HG03457 (cell line): ENCODE measurements at regions not wholly inside any gene's neighbourhood (a gene's known extent, or its start where the extent isn't known, plus 50 kb on each side); places are given as distances from the start of the nearest gene placed in this dataset.

ENCODE experiments used
- ATAC-seq: cut with Tn5 transposase; IDR thresholded peaks from one replicate; pipeline ENCODE4 v1.9.1; 2021; ENCODE audit warnings: moderate number of reproducible peaks; ENCODE audit not compliant: unreplicated experiment

- ATAC-seq: no peak
Measured at GRCh38 chr13:33692531-33692930, 125.4 kb upstream of the RFC3 start.

DNA sequence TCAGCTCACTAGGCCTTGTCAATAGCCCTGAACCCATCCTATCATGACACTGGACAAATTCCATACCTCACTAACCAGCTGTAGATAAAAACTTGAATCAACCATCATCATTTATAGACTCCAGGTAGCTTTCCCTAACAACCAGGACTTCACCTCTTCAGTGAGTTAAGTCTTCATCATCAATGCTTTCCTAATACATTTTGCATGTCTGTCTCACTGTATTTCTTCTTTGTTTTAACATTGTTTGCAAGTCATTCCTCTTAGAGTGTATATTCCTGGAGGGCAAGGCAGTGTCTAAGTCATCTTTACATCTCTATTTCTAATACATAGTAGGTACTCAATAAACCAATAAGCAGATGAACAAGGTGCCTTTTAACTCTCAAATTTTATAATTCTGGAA, 123.4 kb upstream of the RFC3 start:
- no peak for ATAC-seq

DNA sequence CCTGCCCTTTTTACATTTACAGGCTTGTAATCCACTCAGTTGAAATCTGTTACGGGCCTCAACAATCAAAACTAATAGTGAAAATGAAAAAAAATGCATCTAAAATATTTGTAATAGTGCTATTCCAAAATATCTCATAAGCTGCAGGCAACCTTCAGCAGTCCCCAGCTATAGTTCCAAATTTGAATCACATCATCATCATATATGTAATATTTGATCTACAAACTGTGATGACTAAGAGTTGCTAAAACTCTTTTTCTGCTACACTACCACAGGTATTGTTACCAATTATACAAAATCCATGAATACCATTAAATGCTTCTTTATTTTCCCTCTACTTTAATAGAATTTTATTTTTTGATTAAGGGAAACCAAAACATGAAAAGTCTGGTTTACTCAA, 121.4 kb upstream of the RFC3 start:
- no peak for ATAC-seq

DNA sequence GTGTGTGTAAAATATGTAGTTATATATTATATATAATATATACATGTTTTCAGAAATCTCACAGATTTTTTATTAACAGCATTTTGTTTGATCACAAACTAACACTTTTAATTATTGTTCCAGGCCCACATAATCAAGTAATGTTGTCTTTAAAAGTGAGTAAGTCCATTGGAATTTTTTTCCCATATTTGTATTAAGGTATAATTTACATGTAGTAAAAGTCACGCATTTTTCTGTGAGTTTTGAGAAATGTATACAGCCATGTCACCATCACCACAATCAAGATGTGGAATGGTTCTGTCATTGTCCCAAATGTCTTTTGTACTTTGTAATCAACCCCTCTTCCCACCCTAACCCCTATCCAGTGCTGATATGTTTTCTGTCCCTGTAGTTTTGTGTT, 120.0 kb upstream of the RFC3 start:
- no peak for ATAC-seq

DNA sequence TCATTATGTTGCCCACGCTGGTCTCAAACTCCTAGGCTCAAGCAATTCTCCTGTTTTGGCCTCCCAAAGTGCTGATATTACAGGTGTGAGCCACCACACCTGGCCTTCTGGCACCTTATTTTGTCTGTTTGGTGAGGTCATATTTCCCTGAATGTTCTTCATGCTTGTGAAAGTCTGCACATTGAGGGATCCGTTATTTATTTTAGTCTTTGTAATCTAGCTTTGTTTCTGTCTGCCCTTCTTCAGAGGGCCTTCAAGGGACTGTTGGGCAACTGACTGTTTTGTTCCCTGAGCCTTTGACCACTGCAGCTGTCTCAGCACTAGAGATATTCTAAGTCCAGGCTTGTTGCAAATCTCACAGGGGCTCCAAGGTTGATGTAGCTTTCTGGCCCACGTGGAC, 110.5 kb upstream of the RFC3 start:
- no peak for ATAC-seq

DNA sequence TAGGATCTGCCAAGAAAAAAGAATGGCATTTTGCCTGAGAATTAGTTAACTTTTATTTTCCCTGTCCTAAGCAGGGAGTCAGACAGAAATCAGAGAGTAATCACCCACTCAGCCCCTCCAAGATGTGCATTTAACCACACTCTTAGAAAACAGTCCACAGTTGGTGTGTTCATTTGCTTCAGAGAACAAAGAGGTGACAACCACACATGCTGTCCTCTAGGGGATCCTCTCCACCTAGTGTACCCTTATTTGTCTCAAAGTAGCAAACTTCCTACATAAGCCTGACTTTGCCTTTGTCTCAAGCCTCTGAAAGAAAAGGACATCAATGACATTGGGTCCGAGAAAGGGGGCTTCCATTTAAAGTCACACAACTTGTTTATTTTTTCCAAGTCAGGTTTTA, 107.0 kb upstream of the RFC3 start:
- no peak for ATAC-seq

- ATAC-seq: no peak
Measured at GRCh38 chr13:33711436-33711835, 106.5 kb upstream of the RFC3 start.

DNA sequence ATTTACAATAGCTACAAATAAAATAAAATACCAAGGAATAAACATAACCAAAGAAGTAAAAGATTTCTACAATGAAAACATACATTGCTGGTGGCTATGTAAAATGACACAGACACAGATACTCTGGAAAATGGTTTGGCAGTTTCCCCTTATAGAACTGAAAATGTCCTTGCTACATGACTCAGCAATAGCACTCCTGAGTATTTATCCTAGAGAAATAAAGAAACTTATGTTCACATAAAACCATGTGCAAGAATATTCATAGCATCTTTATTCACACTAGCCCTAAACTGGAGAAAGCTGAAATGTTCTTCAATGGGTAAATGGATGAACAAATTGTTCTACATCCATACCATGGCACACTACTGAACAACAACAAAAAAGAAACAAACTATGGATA, 100.2 kb upstream of the RFC3 start:
- no peak for ATAC-seq

DNA sequence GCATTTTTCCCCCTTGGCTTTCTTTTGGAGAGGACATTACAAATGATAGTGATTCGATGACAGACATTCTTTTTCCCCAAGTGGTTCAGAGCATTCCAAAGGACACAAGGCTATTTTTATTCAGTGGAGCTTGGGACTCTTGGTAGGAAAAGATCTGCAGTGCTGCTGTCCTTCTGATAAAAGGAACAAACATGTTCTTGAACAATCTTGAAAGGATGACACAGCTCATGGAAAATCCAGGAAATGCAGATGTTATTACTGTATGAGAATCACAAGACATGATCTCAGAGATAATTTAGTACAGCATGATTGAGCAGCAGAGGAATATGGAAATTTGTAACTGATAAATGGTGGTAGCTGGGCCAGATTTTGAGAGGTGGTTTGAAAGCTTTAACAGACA, 96.2 kb upstream of the RFC3 start:
- no peak for ATAC-seq

DNA sequence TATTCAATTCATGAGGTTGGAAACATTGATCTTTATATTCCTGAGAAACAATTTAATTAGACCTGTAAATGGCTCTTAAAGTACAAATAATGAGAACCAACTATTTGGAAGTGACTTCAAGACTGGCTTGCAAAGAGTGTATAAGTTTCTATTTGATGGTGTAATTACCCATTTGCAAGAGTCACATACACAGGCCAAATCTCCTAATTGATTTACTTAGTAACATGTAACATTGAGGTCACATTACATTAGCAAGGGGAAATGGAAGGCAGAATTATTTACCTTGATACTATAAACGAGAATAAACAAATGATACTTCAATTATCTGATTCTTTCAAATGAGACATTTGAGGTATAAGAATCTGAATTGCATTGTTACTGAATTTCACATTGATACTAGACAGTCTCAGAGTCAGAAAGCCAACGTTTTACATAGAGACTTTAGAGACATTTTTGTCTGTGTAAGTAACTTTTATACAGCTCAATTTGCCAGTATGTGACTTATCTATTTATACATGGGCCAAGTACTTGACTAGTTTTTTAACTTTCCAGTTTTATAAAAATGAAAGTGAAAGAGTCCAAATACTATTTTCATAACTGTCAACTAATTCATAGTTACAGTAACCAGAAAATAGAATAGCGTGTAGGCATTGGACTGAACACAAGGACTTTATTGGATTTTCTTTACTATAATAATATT, 95.6 kb upstream of the RFC3 start:
- no peak for ATAC-seq

GRCh38 chr13:33723365-33723764, 94.6 kb upstream of the RFC3 start:
- no peak for ATAC-seq

- ATAC-seq: peak; percentile 57
Measured at GRCh38 chr13:33723772-33724435, 94.0 kb upstream of the RFC3 start.

GRCh38 chr13:33725340-33725739, 92.6 kb upstream of the RFC3 start:
- ATAC-seq: no peak

DNA sequence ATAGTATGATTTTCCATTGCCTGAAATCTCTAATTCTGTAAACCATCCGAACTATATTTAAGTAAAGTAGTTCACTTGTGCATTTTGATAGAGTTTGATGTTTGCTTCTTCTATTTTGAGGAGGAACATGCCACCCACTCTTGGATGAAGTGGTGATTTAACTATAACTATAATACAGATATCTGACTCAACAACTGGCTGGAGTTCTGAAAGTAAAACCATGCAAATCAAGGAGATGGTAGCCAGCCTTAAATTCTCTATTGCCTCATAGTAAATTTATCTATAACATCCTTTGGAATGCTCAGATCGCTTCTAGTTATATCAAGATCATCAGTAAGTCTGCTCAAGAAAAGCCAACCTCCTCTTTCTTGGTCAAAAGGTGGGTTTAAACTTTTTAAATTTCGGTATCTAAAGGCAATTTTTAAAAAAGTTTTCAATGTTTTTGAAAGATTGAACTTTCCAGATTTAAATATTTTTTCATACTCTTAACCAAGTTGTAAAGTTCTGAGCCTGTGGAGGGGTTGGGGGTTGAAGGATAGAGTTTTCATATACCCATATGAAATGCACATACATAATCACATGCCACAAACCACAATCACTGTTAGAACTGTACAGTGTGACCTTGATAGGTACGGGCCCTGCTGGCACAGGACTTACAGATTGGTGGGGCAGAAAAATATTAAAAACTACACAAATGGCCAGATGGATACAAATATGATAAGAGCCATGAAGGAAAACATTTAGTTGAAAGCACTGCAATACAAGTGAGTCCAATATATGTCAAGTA, 90.5 kb upstream of the RFC3 start:
- no peak for ATAC-seq

DNA sequence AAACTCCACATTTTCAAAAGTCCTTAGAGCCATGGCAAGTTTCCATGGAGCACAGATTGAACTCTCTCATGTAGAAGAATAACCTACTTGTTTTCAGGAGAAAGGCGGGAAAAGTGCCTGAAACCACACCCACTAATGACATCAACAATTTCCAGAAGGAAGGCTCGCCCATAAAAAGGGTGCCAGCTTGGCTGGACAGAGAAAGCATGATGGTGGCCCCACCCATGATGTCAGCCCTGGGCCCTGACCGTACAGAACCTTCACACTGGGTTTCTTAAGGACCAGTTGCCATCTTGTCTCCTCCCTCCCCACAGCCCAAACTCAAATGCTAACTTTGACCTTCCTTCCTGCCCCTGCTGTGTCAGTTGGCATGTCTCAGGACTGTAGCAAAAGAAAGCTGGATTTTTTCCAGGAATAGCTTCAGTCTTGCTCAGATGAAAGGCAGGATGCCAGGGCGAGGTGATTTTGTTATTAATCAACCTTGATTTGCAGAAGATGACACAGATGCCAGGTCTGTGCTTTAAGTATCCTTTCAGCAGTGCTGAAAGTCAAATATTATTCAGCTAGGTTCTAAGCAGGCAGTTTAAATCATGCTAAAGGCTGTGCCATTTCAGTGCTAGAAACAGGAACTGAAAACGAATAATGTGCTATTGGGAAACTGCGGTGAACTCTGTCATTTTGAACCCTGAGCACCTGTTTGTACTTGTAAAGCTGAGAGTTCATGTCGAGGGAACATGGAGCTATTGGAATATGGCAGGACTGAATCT, 89.5 kb upstream of the RFC3 start:
- ATAC-seq: peak; percentile 72

DNA sequence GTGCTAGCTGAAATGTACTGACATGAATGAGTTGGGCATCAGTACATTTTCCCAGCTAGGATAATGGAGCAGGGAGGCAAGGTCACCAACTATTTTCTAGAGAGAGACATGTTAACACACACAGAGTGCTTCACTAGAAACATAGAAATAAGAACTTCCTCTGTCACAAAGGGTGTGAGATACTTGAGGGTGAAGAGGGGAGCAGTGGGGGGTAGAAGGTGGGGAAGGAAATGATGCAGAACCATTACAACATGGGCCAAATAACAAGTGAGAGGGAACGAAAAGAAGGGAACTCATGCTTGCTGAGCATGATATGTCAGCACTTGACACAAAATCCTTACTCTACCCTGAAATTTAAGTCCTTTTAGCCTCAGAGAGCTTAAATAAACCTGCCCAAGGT, 87.8 kb upstream of the RFC3 start:
- ATAC-seq: no peak

DNA sequence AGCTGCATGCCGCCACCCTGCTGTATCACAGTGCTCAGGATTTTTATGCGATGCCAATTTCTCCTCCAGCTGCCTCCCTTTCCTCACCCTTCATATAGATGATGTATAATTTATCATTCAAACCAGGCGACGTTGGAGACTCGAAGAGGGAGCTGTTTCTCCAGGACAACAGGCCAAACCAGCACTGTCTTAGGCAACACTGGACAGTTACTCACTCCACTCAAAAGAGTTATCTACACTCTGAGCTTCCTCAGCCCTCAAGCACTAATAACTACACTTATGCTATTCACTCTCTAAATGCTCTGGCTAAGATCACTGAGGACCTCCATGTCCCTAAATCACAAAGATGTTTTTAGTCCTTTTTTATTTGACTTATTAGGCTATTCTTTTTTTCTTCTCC, 87.3 kb upstream of the RFC3 start:
- ATAC-seq: no peak

- no peak for ATAC-seq
Measured at GRCh38 chr13:33735276-33735675, 82.7 kb upstream of the RFC3 start.

- ATAC-seq: no peak
Measured at GRCh38 chr13:33739254-33739653, 78.7 kb upstream of the RFC3 start.

DNA sequence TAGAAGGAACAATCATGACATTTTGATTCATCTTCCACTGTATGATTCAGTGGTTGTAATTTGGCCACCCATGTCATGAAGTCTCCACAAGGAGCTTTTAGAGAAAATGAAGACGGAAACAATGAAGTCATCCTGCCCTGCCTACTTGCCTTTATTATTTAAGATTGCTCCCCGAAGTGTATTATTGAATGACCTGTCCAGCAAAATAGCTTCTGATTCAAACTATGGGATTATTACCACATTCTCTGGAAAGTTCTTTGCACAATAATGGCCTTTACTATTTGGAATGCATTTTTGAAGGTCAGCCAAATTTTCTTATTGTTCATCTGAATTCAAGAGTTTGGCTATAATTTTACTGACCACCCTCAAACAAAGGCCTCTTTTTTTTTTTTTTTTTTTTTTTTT, 77.8 kb upstream of the RFC3 start:
- no peak for ATAC-seq

GRCh38 chr13:33742321-33742720, 75.6 kb upstream of the RFC3 start:
- no peak for ATAC-seq
